GM23248 (cell line): ENCODE measurements at regions not wholly inside any gene's neighbourhood (a gene's known extent, or its start where the extent isn't known, plus 50 kb on each side); places are given as distances from the start of the nearest gene placed in this dataset.

Experiments
- DNase-seq: peaks from one replicate; pipeline ENCODE4 v3.0.0-alpha.2; 2015
- H2AFZ ChIP-seq: fragments of 200-600 bp; sonication (generic); 2 replicates; pipeline ENCODE4 v1.6.1; 2016; ENCODE audit warnings: antibody characterized with exemption
- H3F3A ChIP-seq: fragments of 200-600 bp; sonication (generic); 2 replicates; pipeline ENCODE4 v1.6.1; 2016; ENCODE audit warnings: mild to moderate bottlenecking, antibody characterized with exemption, mixed run types; ENCODE audit not compliant: insufficient read depth
- H3K27ac ChIP-seq: fragments of 200-600 bp; sonication (generic); 2 replicates; pipeline ENCODE4 v1.5.1; 2016; ENCODE audit warnings: mild to moderate bottlenecking
- H3K27me3 ChIP-seq: fragments of 200-600 bp; sonication (generic); replicated peaks from 2 replicates; pipeline ENCODE4 v1.6.1; 2016; ENCODE audit warnings: mild to moderate bottlenecking; ENCODE audit not compliant: insufficient read depth
- H3K36me3 ChIP-seq: fragments of 200-600 bp; sonication (generic); 2 replicates; pipeline ENCODE4 v1.6.1; 2016; ENCODE audit warnings: low read depth, mild to moderate bottlenecking
- H3K4me1 ChIP-seq: fragments of 200-600 bp; sonication (generic); 2 replicates; pipeline ENCODE4 v1.6.1; 2016; ENCODE audit warnings: mild to moderate bottlenecking; ENCODE audit not compliant: insufficient read depth
- H3K4me2 ChIP-seq: fragments of 200-600 bp; sonication (generic); one replicate; pipeline ENCODE4 v1.6.1; 2016; ENCODE audit warnings: mild to moderate bottlenecking; ENCODE audit not compliant: unreplicated experiment
- H3K4me3 ChIP-seq: fragments of 200-600 bp; sonication (generic); 2 replicates; pipeline ENCODE4 v1.5.1; 2016; ENCODE audit warnings: mild to moderate bottlenecking
- H3K79me2 ChIP-seq: fragments of 200-600 bp; sonication (generic); 2 replicates; pipeline ENCODE4 v1.6.1; 2016; ENCODE audit warnings: mild to moderate bottlenecking; ENCODE audit not compliant: insufficient read depth
- H3K9ac ChIP-seq: fragments of 200-600 bp; sonication (generic); 2 replicates; pipeline ENCODE4 v1.6.1; 2016; ENCODE audit warnings: mild to moderate bottlenecking
- H3K9me2 ChIP-seq: fragments of 200-600 bp; sonication (generic); 2 replicates; pipeline ENCODE4 v1.6.1; 2016; ENCODE audit warnings: mixed run types, mild to moderate bottlenecking, moderate library complexity; ENCODE audit not compliant: insufficient read depth
- H3K9me3 ChIP-seq: fragments of 200-600 bp; sonication (generic); one replicate; pipeline ENCODE4 v1.6.1; 2017; ENCODE audit warnings: low read depth
- H4K20me1 ChIP-seq: fragments of 200-600 bp; sonication (generic); 2 replicates; pipeline ENCODE4 v1.6.0; 2016; ENCODE audit not compliant: insufficient read depth
- EZH2 ChIP-seq: fragments of 200-600 bp; sonication (generic); IDR thresholded peaks from 2 replicates; pipeline ENCODE4 v1.6.1; 2018; ENCODE audit warnings: antibody characterized with exemption, mild to moderate bottlenecking; ENCODE audit not compliant: insufficient read depth, poor library complexity, severe bottlenecking
- EZH2phosphoT487 ChIP-seq: fragments of 200-600 bp; sonication (generic); IDR thresholded peaks from 2 replicates; pipeline ENCODE4 v1.6.1; 2018; ENCODE audit warnings: antibody characterized with exemption, moderate library complexity, mild to moderate bottlenecking, low read depth; ENCODE audit not compliant: insufficient read depth
- WGBS, 2 experiments: methylation state at CpG; one replicate each; pipeline ENCODE4 v1.1.6; 2015 to 2017; ENCODE audit warnings: low lambda C conversion rate in 2 of 2, low coverage in 1 of 2; ENCODE audit errors: missing lambda C conversion rate in 2 of 2; 5-methylcytosine and 5-hydroxymethylcytosine counted together
- in situ Hi-C: fragments of 300-500 bp; cut with MboI; formaldehyde crosslinking; loops from 2 replicates; pipeline ENCODE4 v1.15.0; 2020

DNA sequence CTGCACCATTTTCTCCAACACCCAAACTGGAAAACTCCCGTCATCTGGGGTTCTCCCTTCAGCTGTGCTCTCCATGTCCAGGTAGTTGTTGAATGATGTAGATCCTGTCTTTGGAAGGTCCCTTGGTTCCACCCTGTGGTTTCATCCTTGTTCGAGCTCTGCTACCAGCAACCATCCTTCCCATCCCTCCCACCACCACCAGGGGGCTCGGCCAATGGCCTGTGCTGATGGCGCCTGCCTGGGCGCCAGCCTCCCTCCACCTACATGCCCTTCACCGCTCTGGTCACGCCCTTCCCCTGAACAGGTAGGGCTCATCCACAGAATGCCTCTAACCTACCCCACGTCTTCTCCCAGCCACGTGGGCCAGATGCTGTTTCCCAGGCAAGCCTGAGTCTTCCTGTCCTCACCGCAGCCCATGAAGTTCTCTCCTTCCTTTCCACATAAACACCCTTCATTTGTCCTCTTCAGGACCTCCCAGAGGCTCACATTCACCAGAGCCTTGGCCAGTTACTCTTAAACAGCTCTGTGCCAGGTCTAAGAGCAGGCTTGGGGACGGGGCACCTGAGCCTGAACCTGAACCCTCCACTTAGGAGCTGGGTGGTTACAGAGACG lies 75.1 kb upstream of the DUSP22 start:
- no peaks in the 10 kb centered on the region for H3K9me3 ChIP-seq
- no peak overlapping the region for H3K4me2 ChIP-seq
- no peaks in the 10 kb centered on the region for H3K9me2 ChIP-seq
- no peaks in the 10 kb centered on the region for H3K36me3 ChIP-seq
- no peaks in the 10 kb centered on the region for H3K4me1 ChIP-seq
- 63 to 71% methylated on average over 12 of the region's 12 CpGs for WGBS, 2 experiments
- no peak overlapping the region for H3K4me3 ChIP-seq
- H3K27ac ChIP-seq, result no peak overlapping the region
- H3K79me2 ChIP-seq, result no peaks in the 10 kb centered on the region
- H3K27me3 ChIP-seq, result peaks cover 4% of the 10 kb centered on the region
- H4K20me1 ChIP-seq, result no peaks in the 10 kb centered on the region
- TF ChIP-seq EZH2, result no peak
- TF ChIP-seq EZH2phosphoT487, result no peak
- peak; percentile 22 for DNase-seq
- no peaks in the 10 kb centered on the region for H3F3A ChIP-seq
- no peak overlapping the region for H3K9ac ChIP-seq
- in situ Hi-C loops, result no loop called here
- H2AFZ ChIP-seq, result no peak overlapping the region

GRCh38 chr6:218153-219018 lies 73.9 kb upstream of the DUSP22 start:
- H3K9ac ChIP-seq, result no peak overlapping the region

GRCh38 chr6:219019-219570 lies 73.2 kb upstream of the DUSP22 start:
- in situ Hi-C loops, result no loop called here
- no peaks in the 10 kb centered on the region for H4K20me1 ChIP-seq
- H3K4me3 ChIP-seq, result no peak overlapping the region
- WGBS, 2 experiments, result 65 to 69% methylated on average over 3 of the region's 3 CpGs
- no peaks in the 10 kb centered on the region for H3K36me3 ChIP-seq
- peaks cover 3% of the 10 kb centered on the region for H3K27me3 ChIP-seq
- H3K4me2 ChIP-seq, result no peak overlapping the region
- H3K4me1 ChIP-seq, result no peaks in the 10 kb centered on the region
- no peak for DNase-seq
- H3K9me3 ChIP-seq, result no peaks in the 10 kb centered on the region
- no peaks in the 10 kb centered on the region for H3K79me2 ChIP-seq
- no peak overlapping the region for H2AFZ ChIP-seq
- H3K27ac ChIP-seq, result no peak overlapping the region
- H3K9me2 ChIP-seq, result no peaks in the 10 kb centered on the region
- TF ChIP-seq EZH2 (no peak), EZH2phosphoT487 (no peak)
- no peaks in the 10 kb centered on the region for H3F3A ChIP-seq
- no peak overlapping the region for H3K9ac ChIP-seq

More at GRCh38 chr6:218153-219018, 73.9 kb upstream of the DUSP22 start:
- Histone ChIP-seq H3K36me3 (no peaks in the 10 kb centered on the region), H3K27me3 (peaks cover 3% of the 10 kb centered on the region), H2AFZ (no peak overlapping the region), H4K20me1 (no peaks in the 10 kb centered on the region), H3K9me2 (no peaks in the 10 kb centered on the region), H3F3A (no peaks in the 10 kb centered on the region), H3K9me3 (no peaks in the 10 kb centered on the region), H3K4me2 (no peak overlapping the region), H3K4me1 (no peaks in the 10 kb centered on the region), H3K27ac (no peak overlapping the region), H3K4me3 (no peak overlapping the region), H3K79me2 (no peaks in the 10 kb centered on the region)
- no peak for DNase-seq
- in situ Hi-C loops, result no loop called here
- 76 to 81% methylated on average over 22 of the region's 22 CpGs for WGBS, 2 experiments
- TF ChIP-seq EZH2, result no peak
- no peak for TF ChIP-seq EZH2phosphoT487

DNA sequence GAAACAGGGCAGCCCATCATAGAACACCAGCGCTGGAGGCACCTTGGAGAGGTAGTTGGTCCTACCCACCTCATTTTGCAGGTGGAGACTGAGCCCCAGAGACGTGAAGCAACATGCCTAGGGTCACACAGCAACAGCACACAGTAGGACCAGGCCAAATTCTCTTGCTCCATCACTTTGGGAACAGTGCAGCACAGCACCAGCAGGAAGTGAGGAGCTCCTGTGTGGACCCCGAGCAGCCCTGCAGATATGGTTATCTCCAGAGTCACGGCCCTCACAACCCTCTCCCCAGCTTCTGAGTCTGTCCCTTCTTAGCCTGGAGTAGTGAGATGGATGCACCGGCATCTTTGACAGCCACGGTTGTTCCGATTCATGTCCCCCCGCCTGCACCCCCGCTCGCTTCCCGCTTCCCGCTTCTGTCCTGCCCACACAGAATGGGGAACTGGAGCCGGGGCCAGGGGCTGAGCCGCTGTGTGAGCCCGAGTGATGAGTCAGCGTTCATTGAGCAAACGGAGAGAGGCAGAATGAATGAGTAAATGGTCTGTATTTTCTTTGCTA lies 72.6 kb upstream of the DUSP22 start:
- Histone ChIP-seq H4K20me1 (no peaks in the 10 kb centered on the region), H3K9me3 (no peaks in the 10 kb centered on the region), H3K4me3 (no peak overlapping the region), H3K36me3 (no peaks in the 10 kb centered on the region), H2AFZ (no peak overlapping the region), H3K4me1 (no peaks in the 10 kb centered on the region), H3K79me2 (no peaks in the 10 kb centered on the region), H3K27me3 (peaks cover 3% of the 10 kb centered on the region), H3K4me2 (no peak overlapping the region), H3K9me2 (no peaks in the 10 kb centered on the region), H3K27ac (no peak overlapping the region), H3K9ac (no peak overlapping the region), H3F3A (no peaks in the 10 kb centered on the region)
- in situ Hi-C loops, result no loop called here
- WGBS, 2 experiments, result 59 to 61% methylated on average over 17 of the region's 17 CpGs
- peak; percentile 65 for DNase-seq
- TF ChIP-seq EZH2phosphoT487, result no peak
- TF ChIP-seq EZH2, result no peak
